Glutamatergic neuron (in vitro differentiated cells): ENCODE measurements at regions not wholly inside any gene's neighbourhood (a gene's known extent, or its start where the extent isn't known, plus 50 kb on each side); places are given as distances from the start of the nearest gene placed in this dataset.

Experiments
- DNase-seq: peaks from one replicate; pipeline ENCODE4 v3.0.0; 2022
- H3K27ac Mint-ChIP-seq: one replicate; pipeline ENCODE4 v1.8.0; 2020; ENCODE audit warnings: mild to moderate bottlenecking, mixed read lengths, inconsistent platforms; ENCODE audit not compliant: unreplicated experiment
- H3K27me3 Mint-ChIP-seq: one replicate; pipeline ENCODE4 v1.8.0; 2020; ENCODE audit warnings: mild to moderate bottlenecking, moderate library complexity, mixed read lengths, inconsistent platforms; ENCODE audit not compliant: unreplicated experiment
- H3K36me3 Mint-ChIP-seq: one replicate; pipeline ENCODE4 v1.8.0; 2020; ENCODE audit warnings: mild to moderate bottlenecking, mixed read lengths, inconsistent platforms; ENCODE audit not compliant: unreplicated experiment
- H3K4me1 Mint-ChIP-seq: one replicate; pipeline ENCODE4 v1.8.0; 2020; ENCODE audit warnings: mild to moderate bottlenecking, low read depth, mixed read lengths, inconsistent platforms; ENCODE audit not compliant: unreplicated experiment
- H3K4me3 Mint-ChIP-seq: one replicate; pipeline ENCODE4 v1.8.0; 2020; ENCODE audit warnings: mild to moderate bottlenecking, mixed read lengths, inconsistent platforms; ENCODE audit not compliant: unreplicated experiment
- H3K9me3 Mint-ChIP-seq: one replicate; pipeline ENCODE4 v1.8.0; 2020; ENCODE audit warnings: mild to moderate bottlenecking, moderate library complexity, mixed read lengths, inconsistent platforms; ENCODE audit not compliant: unreplicated experiment
- CTCF ChIP-seq: fragments of 200-600 bp; sonication (generic); IDR thresholded peaks from one replicate; pipeline ENCODE4 v1.5.0; 2021; ENCODE audit not compliant: partially characterized antibody, unreplicated experiment

DNA sequence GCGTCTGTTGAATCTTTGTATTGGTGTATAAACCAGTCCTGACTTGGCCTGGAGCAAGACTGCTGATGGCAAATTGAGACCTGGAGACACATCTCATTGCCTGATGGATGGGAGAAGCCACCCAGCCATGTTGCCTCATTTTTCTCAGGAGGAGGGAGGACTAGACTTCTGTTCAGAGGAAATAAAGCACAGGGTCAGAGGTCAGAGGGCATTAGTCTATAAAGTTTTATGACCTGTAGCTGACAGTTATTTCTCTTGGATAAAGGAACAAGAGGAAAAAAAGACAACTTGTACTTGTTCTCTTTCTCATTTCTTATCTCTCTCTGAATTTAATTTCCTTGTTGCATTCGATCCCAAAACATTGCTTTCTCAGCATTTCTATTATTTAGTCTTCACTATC, 775.9 kb downstream of the SQOR start:
- Mint-ChIP-seq H3K4me1 (no peaks in the 10 kb centered on the region), H3K4me3 (no peak overlapping the region), H3K27me3 (peaks cover 2% of the 10 kb centered on the region), H3K27ac (no peak overlapping the region), H3K9me3 (no peaks in the 10 kb centered on the region), H3K36me3 (no peaks in the 10 kb centered on the region)
- TF ChIP-seq CTCF: no peak
- DNase-seq: no peak

- Mint-ChIP-seq H3K4me3 (no peak overlapping the region), H3K27me3 (peaks cover 2% of the 10 kb centered on the region), H3K4me1 (no peaks in the 10 kb centered on the region), H3K36me3 (no peaks in the 10 kb centered on the region), H3K9me3 (no peaks in the 10 kb centered on the region), H3K27ac (no peak overlapping the region)
- no peak for TF ChIP-seq CTCF
- no peak for DNase-seq
These were observed 777.1 kb downstream of the SQOR start for GRCh38 chr15:46411900-46412299.

GRCh38 chr15:46413799-46414198, 779.0 kb downstream of the SQOR start:
- no peaks in the 10 kb centered on the region for H3K4me1 Mint-ChIP-seq
- DNase-seq: no peak

DNA sequence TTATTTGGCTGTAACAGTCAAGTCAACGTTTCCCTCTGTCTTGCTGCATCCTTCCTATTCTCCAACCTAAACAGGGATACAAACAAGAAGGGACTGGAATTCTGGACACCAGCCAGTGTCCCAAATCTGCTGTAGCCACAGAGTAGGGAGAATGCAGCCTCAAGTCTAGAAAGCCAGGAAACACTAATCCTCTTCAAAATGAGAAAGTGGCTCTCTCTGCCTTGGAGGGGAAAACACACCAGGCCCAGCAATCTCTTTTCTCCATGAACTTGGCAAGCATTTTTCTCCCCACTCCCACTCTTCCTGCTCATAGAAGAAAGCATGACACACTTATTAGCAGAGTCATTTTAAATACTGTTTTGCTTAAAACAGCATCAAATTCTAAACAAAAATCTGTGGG, 781.7 kb downstream of the SQOR start:
- Mint-ChIP-seq H3K4me1 (no peaks in the 10 kb centered on the region), H3K9me3 (no peaks in the 10 kb centered on the region), H3K4me3 (no peak overlapping the region), H3K36me3 (no peaks in the 10 kb centered on the region), H3K27ac (no peak overlapping the region), H3K27me3 (peaks cover 2% of the 10 kb centered on the region)
- no peak for DNase-seq
- no peak for TF ChIP-seq CTCF

More at GRCh38 chr15:46413799-46414198, 779.0 kb downstream of the SQOR start:
- Mint-ChIP-seq H3K9me3 (no peaks in the 10 kb centered on the region), H3K27ac (no peak overlapping the region), H3K27me3 (peaks cover 2% of the 10 kb centered on the region), H3K36me3 (no peaks in the 10 kb centered on the region), H3K4me3 (no peak overlapping the region)
- TF ChIP-seq CTCF: no peak

DNA sequence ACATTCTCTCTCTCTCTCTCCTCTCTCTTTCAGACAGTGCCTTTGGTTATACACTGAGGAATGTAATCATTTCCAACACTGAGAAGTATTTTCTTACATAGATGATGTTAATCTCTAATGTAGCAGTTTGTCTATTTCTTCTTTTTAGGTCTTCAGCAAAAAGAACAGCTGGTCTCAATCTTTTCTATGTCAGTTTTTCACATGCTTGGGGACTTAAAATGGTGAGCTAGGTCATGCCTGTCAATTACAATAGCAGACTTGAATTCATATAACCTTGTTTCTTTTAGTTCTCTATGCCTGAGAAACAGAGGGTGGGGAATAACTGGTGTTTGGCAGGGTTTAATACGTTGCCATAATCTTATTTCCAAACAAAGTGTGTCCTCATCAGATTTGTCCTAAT, 786.2 kb downstream of the SQOR start:
- Mint-ChIP-seq H3K4me1 (no peaks in the 10 kb centered on the region), H3K27me3 (no peaks in the 10 kb centered on the region), H3K4me3 (no peak overlapping the region), H3K27ac (no peak overlapping the region), H3K9me3 (no peaks in the 10 kb centered on the region), H3K36me3 (peaks cover 2% of the 10 kb centered on the region)
- TF ChIP-seq CTCF: no peak
- DNase-seq: no peak
